GM19467 (cell line): ENCODE measurements at regions not wholly inside any gene's neighbourhood (a gene's known extent, or its start where the extent isn't known, plus 50 kb on each side); places are given as distances from the start of the nearest gene placed in this dataset.
"Not testable (repeated sequence)": the region's sequence is repeated elsewhere in the genome, so short reads cannot be mapped to it uniquely, and the experiment has no call there.

ENCODE experiments used
- ATAC-seq: cut with Tn5 transposase; IDR thresholded peaks from one replicate; pipeline ENCODE4 v1.9.1; 2021; ENCODE audit warnings: mild to moderate bottlenecking, moderate library complexity; ENCODE audit not compliant: unreplicated experiment

GRCh38 chr3:127420829-127421228 is 133.0 kb upstream of the PRR20G start:
- no peak for ATAC-seq

- ATAC-seq, result no peak
Observed at GRCh38 chr3:127419641-127420553, 132.1 kb upstream of the PRR20G start.

- ATAC-seq, result no peak
Observed at GRCh38 chr3:127419182-127419581, 131.3 kb upstream of the PRR20G start.

- no peak for ATAC-seq
Observed at GRCh38 chr3:127418560-127419147, 130.8 kb upstream of the PRR20G start.

GRCh38 chr3:127417709-127418559 is 130.1 kb upstream of the PRR20G start:
- no peak for ATAC-seq

- ATAC-seq, result no peak
Observed at GRCh38 chr3:127413871-127414270, 126.0 kb upstream of the PRR20G start.

- ATAC-seq, result no peak
Observed at GRCh38 chr3:127413318-127413673, 125.5 kb upstream of the PRR20G start.

GRCh38 chr3:127412578-127413317 is 124.9 kb upstream of the PRR20G start:
- no peak for ATAC-seq

- not testable (repeated sequence) for ATAC-seq
Observed at GRCh38 chr3:127411875-127412274, 124.0 kb upstream of the PRR20G start.

- no peak for ATAC-seq
Observed at GRCh38 chr3:127411083-127411727, 123.4 kb upstream of the PRR20G start.

- ATAC-seq, result no peak
Observed at GRCh38 chr3:127410678-127411077, 122.8 kb upstream of the PRR20G start.

- ATAC-seq, result no peak
Observed at GRCh38 chr3:127410137-127410488, 122.3 kb upstream of the PRR20G start.

- no peak for ATAC-seq
Observed at GRCh38 chr3:127409421-127410136, 121.7 kb upstream of the PRR20G start.

GRCh38 chr3:127408684-127409420 is 121.0 kb upstream of the PRR20G start:
- ATAC-seq, result no peak

- no peak for ATAC-seq
Observed at GRCh38 chr3:127408022-127408683, 120.3 kb upstream of the PRR20G start.

- no peak for ATAC-seq
Observed at GRCh38 chr3:127407026-127407939, 119.4 kb upstream of the PRR20G start.

- no peak for ATAC-seq
Observed at GRCh38 chr3:127406309-127407025, 118.6 kb upstream of the PRR20G start.
